G401 (cell line): ENCODE measurements at regions not wholly inside any gene's neighbourhood (a gene's known extent, or its start where the extent isn't known, plus 50 kb on each side); places are given as distances from the start of the nearest gene placed in this dataset.
"Not testable (repeated sequence)": the region's sequence is repeated elsewhere in the genome, so short reads cannot be mapped to it uniquely, and the experiment has no call there.

Experiments used
- DNase-seq: peaks from one replicate; pipeline ENCODE4 v3.0.0-alpha.2; 2015; ENCODE audit warnings: low spot score
- in situ Hi-C: cut with HindIII; loops from 2 replicates; pipeline ENCODE4 v1.10.0; 2016; ENCODE audit warnings: low sequenced_read_pairs, mixed read lengths

DNA sequence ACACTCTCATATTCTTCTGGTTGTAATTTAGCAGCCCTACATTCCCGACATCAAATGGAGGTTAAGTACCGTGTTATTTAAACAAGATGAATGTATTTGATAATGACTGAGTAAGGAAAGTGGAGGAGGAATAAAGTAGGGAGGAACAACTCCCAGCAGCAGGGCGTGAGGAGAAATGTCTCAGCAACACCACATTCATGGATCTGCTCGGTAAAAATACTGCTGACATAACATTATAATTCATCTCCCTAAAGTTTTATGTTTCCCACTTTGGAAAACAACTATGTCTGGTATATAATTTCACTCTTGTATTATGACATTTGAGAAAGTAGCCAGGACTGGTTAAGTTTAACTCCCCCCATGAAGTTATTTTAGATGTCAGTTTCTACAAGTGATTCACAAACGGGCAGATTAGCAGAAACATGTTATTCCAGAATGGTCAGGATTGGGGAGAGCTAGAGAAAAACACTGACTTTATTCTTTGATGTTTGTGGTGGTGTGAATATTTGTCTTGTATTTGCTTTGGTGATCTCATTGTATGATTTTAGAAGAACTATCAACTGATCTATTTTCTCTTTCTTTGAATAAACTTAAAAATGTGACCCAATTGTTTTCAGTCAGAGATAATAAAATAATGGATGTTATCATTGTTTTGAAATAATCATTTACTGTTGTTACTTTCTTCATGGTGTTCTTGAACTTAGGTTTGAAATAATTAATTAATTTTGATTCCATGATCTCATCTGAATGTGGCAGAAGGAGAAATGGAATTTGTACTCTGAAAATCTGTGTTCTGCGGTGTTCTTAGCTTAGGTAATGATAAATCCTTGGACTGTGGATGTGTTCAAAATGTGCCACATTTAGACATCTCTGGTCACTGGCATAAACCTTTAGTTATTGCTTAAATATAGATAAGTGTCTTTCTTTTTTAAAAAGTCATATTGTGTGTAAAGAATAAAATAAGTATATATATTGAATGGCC lies 303.6 kb upstream of the ZNF608 start:
- no peak for DNase-seq
- in situ Hi-C loops = no loop called here

DNA sequence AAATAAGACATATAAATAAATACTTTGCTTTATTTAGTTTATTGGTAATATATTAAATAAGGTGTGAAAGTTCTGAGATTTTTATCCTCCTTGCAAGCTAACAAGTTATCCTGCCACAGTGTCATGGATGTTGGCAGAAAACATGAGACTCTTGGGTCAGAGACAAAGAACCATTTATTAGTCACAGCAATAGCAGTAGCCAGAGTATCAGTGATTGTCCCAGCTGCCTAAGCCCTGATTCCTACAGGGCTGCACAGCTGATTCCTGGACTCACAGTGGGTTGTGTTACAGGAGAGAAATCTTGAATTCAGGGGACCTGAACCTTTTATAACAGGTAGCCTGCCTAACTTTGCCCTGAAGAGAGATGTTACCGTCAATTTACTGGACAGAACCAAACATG lies 304.5 kb upstream of the ZNF608 start:
- in situ Hi-C loops = no loop called here
- DNase-seq = no peak

GRCh38 chr5:125052584-125052983 lies 306.1 kb upstream of the ZNF608 start:
- DNase-seq = no peak
- in situ Hi-C loops = no loop called here

- in situ Hi-C loops = no loop called here
- DNase-seq = no peak
Measured at GRCh38 chr5:125053179-125053578, 306.7 kb upstream of the ZNF608 start.

DNA sequence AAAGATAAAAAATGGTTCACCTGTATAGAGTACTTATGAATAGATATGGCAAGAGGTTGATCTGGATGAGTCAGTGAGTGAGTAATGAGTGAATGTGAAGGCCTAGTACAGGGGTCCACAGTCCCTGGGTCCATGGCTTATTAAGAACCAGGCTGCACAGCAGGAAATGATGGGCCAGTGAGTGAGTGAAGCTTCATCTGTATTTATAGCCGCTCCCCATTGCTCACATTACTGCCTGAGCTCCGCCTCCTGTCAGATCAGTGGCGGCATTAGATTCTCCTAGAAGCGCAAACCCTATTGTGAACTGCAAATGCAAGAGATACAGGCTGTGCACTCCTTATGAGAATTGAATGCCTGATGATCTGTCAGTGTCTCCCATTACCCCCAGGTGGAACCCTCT lies 307.7 kb upstream of the ZNF608 start:
- no peak for DNase-seq

GRCh38 chr5:125056671-125057485 lies 310.4 kb upstream of the ZNF608 start:
- no peak for DNase-seq
- in situ Hi-C loops = no loop called here

More for the DNA sequence above, 307.7 kb upstream of the ZNF608 start:
- in situ Hi-C loops = no loop called here

DNA sequence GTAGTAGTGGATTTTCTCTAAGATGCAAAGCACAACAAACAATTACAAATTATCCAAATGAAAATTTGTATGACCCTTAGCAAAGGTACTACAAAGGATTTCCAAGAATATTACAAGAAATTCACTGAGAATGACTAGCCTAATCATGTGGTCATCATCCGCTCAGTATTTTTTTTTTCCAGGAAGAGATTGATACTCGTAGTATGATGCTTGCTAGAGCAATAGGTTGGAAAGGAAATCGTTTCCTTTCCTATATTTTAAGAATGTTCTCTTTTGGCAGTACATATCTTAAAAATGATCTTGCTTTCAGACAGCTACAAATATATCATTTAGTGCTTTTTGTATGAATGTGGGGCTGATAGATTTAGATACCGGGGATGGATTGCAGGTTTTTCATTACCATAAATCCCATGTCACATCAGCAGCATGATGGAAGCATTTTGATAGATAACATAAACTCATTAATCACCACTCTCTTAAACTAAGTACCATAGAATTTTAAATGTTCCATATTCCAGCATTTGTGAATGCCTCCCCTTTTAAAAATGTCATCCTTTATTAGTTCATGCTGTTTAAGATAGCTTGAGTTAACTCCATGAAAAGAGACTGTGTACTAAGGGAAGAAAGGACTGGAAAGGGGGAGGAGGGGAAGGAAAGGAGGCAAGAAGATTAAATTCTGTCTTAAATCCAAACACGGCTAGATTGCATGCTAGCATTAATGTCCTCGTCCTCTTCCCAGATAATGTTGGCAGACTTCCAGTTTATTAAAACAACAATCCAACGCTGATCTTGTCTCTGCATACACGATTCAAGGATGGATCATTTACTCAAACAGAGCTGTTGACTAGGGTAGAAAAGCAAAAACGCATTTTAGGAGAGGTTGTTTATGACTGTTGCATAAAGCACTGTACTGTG lies 311.7 kb upstream of the ZNF608 start:
- in situ Hi-C loops = no loop called here
- DNase-seq = no peak

DNA sequence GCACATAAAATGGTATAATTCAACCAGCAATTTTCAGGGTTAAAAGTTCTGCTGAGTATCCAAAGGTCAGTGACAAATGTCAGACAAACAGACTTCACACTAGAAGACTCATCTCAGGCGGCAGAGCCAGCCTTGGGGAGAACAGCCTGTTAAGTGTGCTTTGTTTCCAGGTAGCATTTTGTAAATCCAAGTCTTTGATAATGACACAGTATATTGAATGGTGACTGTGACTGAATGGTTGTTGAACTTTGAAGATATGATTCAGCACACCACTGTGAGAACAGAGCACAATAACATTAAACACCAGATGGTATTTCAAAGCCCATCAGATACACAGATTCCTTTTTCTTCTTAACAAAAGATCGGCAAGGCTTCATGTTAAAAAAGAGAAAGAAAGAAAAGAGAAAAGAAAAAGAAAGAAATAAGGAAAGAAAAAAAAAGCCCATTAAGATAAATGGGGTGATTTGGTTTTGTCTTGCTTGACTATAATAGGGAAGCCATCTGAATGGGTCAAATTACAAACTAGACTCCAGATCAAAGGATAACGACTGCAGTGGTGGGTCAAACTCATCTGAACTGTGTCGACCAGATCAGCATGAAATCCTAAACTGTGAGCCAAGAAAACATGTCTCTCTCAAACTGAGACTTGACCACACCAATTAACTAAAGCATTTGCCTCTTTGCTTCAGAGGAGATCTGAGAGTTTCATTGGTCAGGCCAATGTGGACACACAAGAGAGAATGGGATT lies 313.0 kb upstream of the ZNF608 start:
- no peak for DNase-seq
- in situ Hi-C loops = no loop called here

- in situ Hi-C loops = no loop called here
- DNase-seq = no peak
Measured at GRCh38 chr5:125061726-125062125, 315.3 kb upstream of the ZNF608 start.

GRCh38 chr5:125064621-125065438 lies 318.4 kb upstream of the ZNF608 start:
- DNase-seq = no peak
- in situ Hi-C loops = no loop called here

GRCh38 chr5:125065741-125066140 lies 319.3 kb upstream of the ZNF608 start:
- no peak for DNase-seq
- in situ Hi-C loops = no loop called here

DNA sequence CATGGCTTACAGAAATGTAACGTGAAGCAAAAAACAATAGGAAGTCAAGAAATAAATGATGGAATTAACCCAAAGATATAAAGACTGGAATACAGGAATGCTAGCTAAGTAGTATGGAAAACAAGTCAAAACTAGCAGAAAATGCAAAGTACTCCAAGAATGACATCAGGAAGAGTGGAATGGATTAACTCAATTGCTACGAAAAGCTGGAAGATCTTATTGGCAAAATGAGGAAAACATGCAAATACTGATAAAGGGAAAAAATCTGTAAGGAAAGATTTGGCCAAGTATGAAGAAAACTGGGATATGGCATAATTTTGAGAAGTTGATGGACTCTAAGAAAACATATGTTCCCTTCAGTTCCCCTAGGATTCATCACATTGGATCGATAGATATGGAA lies 324.5 kb upstream of the ZNF608 start:
- in situ Hi-C loops = no loop called here
- DNase-seq = no peak

GRCh38 chr5:125073090-125073489 lies 326.7 kb upstream of the ZNF608 start:
- in situ Hi-C loops = no loop called here
- DNase-seq = no peak

- no peak for DNase-seq
- in situ Hi-C loops = no loop called here
Measured at GRCh38 chr5:125075567-125075966, 329.1 kb upstream of the ZNF608 start.

GRCh38 chr5:125079028-125079427 lies 332.6 kb upstream of the ZNF608 start:
- in situ Hi-C loops, DNase-seq: not testable (repeated sequence)

GRCh38 chr5:125081101-125081500 lies 334.7 kb upstream of the ZNF608 start:
- in situ Hi-C loops = no loop called here

DNA sequence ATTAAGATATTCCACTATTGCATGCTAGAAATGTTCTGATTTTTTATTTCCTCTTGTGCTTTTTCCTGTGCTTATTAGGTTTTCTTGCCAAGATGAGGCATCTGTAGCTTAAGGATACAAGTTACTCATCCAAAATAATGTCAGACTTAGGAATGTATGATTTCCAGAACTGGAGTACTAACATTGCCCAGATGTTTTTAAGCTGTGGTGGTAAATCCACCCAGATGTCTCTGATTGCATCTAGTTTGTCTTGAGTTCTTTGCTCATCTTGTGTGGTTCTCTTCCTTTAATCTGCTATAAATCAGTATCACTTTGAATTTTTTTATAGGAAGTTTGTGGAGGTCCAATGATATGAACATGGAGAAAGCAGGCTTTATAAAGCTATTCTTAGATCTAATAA lies 337.5 kb upstream of the ZNF608 start:
- DNase-seq = no peak
- in situ Hi-C loops = no loop called here

More at GRCh38 chr5:125081101-125081500, 334.7 kb upstream of the ZNF608 start:
- DNase-seq = no peak
